Right lobe of liver (tissue), 4 donors: ENCODE measurements at regions not wholly inside any gene's neighbourhood (a gene's known extent, or its start where the extent isn't known, plus 50 kb on each side); places are given as distances from the start of the nearest gene placed in this dataset.

Source experiments
- POLR2A ChIP-seq: fragments of 450-650 bp; IDR thresholded peaks from one replicate; pipeline ENCODE4 v1.6.1; 2017; ENCODE audit warnings: antibody characterized with exemption, mild to moderate bottlenecking
- TF ChIP-seq, protein P1 (sequence below), 4 donors: fragments of 200-600 bp in 3 of 4; fragments of 450-650 bp in 1 of 4; IDR thresholded peaks; one replicate each; pipeline versions ENCODE4 v1.5.1 to v1.8.0; 2016 to 2022; ENCODE audit warnings: antibody characterized with exemption in 4 of 4, mild to moderate bottlenecking in 2 of 4
- donor health status: DM: no; HTN: no; CAD: no.
- donor health status: DM: no; HTN: no; CAD: no.
- donor health status: DM: no; HTN: yes; CAD: no.

DNA sequence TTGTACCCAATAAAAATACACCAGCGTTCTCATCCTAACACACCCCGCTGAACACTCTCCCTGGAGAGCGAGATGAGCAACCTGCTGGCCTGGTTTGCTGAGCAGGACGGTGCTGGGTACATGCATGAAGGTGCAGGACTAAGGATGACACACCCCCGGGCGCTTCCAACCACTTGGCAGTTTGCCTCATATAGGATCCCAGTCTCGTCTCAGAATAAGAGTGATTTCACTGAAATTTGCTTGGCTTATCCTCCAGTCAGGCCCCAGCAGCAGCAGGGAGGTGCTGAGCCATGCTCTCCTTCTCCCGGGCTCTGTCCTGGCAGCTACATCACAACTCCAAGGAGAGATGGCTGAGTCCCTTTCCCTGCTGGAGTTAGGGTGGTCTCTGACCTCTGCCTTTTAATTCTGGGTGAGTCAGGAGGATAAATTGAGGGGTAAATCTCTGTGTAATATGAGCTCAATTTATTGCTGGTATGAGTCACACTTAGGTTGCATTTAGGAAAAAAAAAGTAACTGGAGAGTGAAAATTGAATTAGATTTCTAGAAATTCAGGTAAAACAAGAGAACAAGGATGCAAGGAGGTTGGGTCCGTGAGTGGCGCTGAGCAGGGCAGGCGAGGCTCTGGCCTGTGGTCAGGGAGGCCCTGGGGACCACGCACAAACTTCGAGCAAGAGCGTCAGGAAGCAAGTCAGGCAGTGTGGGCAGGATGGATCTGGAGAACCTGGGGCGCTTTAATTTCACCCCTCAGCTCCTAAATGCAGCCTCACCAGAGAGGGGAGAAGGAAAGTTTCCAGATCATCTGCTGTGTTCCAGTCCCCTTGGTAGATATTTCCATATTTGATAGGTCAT lies 974.0 kb downstream of the TBC1D22A start:
- TF ChIP-seq, protein P1, sequence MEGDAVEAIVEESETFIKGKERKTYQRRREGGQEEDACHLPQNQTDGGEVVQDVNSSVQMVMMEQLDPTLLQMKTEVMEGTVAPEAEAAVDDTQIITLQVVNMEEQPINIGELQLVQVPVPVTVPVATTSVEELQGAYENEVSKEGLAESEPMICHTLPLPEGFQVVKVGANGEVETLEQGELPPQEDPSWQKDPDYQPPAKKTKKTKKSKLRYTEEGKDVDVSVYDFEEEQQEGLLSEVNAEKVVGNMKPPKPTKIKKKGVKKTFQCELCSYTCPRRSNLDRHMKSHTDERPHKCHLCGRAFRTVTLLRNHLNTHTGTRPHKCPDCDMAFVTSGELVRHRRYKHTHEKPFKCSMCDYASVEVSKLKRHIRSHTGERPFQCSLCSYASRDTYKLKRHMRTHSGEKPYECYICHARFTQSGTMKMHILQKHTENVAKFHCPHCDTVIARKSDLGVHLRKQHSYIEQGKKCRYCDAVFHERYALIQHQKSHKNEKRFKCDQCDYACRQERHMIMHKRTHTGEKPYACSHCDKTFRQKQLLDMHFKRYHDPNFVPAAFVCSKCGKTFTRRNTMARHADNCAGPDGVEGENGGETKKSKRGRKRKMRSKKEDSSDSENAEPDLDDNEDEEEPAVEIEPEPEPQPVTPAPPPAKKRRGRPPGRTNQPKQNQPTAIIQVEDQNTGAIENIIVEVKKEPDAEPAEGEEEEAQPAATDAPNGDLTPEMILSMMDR (IDR thresholded peaks at IDR 0.05) = no peak
- no peak for TF ChIP-seq POLR2A
